ENCODE measurements at regions not wholly inside any gene's neighbourhood (a gene's known extent, or its start where the extent isn't known, plus 50 kb on each side); places are given as distances from the start of the nearest gene placed in this dataset.
"Not testable (repeated sequence)": the region's sequence is repeated elsewhere in the genome, so short reads cannot be mapped to it uniquely, and the experiment has no call there.

DNA sequence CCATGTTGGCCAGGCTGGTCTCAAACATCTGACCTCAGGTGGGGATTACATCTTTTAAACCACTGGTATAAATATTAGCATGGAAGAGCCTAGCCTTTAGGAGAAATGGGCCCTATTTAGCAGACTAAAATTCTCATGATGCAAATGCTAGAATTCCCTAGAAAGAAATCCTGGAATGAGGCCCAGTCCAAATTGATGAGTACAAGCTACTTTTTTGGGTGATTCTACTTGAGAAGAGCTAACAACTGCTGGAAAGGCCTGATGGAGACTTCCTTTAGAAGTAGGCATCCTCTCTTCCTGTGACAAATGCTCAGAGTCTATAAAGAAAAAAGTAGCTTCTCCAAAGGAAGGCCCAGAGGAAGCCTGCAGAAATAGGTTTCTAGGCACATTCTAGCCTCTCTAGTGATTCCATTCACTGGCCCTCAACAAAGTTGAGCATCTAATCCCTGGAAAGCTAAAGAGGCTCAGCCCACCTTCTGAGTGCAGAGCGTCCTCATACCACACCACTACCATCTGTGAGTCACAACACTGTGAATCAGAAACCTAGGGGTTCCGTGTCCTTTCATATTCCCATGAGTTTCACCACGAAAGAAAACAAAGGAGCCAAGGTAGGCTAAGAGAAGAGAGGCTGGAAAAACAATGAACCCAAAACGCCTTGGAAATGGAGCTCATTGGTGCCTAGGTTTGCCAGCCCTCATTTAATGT lies 183.1 kb downstream of the C1D start:
- DNase-seq = no peak

GRCh38 chr2:67880291-67880761 lies 182.5 kb downstream of the C1D start:
- DNase-seq = no peak

- DNase-seq = no peak
These were observed 181.0 kb downstream of the C1D start for GRCh38 chr2:67881816-67882215.

- DNase-seq = no peak
These were observed 179.3 kb downstream of the C1D start for GRCh38 chr2:67883316-67884087.

GRCh38 chr2:67888351-67889005 lies 174.3 kb downstream of the C1D start:
- DNase-seq = no peak

DNA sequence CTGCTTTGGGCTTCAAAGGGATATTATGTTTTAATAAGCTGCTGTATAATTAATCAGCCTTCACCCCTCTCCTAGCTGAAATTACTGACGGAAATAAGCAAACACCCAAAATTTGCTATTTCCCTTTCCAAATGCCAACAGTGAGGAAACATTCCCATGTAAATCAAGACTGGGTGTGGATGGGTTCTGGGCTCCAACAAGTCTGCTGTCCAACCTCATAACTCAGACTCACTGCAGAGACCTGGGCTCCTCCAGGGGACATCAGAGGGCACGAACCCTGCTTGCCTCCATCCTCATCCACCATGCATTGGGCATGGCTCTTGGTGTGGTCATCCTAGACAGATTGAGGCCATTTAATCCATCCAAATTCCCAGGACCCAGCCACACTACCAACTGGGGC lies 173.7 kb downstream of the C1D start:
- no peak for DNase-seq

DNA sequence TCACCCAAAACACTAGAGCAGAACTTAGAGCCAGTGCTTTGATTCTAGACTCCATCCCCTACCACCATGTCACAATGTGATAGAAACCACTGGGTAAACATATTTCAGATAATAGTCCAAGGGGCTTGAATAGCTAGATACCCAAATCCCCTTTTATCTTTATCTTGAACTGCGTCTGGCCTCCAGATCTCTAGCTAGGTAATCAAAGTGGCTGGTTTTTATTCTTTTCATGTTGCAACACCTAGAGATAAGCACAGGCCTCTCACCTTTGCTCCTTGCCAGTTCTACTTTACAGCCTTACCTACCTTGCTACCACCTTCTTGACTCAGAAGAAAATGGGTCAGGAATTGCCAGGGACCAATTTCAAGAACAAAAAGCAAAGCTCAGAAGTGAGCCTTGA lies 171.2 kb downstream of the C1D start:
- no peak for DNase-seq

DNA sequence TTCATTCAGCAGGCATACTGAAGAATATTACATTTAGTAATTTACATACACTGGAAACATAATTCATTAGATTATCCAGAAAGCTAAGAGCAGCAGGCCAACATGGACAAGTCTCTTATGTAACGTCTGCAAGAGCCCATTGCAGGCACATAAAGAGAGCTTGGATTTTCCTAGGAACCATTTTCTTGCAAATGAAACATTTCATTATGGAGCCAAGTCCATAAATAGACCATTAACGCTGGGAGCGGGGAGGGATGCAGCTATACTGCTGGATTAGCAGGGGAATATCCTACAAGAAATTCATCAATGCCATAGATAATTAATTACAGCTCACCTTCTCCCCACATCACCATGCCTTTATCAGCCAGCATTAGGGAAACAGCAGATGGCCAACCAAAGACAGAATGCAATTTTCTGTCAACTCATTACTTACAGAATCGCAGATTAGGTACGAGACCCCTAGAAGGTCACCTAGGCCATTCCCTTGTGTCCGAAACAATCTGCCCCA lies 170.4 kb downstream of the C1D start:
- DNase-seq = no peak

DNA sequence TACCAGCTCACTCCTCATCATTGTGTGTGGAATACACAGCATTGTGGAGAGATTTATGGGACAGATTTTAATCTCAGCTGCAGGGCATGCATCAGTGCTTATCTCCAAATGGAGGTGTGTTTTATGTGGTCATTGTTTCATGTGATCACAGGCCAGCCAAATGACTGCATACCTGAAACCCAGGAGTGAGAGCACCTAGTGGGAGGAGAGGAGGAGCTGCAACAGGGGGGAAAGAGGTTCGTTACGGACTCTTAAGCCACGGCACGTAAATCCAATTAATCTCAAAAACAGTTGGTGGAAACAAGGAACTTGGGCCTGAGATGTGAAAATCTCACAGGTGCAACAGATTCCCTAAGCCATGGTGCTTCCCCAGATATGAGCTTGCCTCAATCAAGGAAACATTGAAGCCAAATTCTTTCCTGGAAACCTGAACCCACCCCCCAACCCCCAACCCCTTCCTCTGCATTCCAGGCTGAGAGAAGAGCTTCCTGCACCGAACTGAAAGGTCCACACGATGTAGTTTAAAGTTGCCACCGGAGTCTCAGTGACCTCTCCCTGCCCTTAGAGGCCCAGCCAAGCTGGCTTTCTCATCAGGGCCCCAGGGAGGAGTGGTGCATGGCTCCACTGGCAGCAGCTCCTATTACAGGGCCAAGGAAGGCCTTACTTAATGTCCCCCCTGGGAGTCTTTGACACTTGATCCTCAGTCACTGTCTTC lies 167.4 kb downstream of the C1D start:
- DNase-seq = no peak

GRCh38 chr2:67896076-67896475 lies 166.7 kb downstream of the C1D start:
- DNase-seq = no peak

- DNase-seq = no peak
These were observed 166.3 kb downstream of the C1D start for GRCh38 chr2:67896476-67896875.

DNA sequence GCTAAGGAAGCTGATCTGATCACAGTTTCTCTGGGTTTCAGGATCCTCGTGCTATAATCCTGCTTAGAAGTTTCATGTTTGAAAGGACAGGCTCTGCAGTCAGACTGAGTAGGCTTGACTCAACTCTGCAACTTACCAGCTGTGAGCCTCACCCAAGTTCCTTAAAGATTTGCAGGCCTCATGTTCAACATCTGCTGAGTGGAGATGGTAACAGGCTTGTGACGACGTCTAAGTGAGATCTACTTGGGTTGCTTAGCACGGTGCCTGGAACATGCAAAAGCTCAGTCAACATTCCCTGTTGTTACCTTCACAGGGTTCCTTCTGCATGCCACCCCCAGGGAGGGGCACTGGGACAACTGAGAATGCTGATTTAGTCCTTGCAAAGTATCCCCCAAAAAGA lies 164.2 kb downstream of the C1D start:
- DNase-seq = no peak

DNA sequence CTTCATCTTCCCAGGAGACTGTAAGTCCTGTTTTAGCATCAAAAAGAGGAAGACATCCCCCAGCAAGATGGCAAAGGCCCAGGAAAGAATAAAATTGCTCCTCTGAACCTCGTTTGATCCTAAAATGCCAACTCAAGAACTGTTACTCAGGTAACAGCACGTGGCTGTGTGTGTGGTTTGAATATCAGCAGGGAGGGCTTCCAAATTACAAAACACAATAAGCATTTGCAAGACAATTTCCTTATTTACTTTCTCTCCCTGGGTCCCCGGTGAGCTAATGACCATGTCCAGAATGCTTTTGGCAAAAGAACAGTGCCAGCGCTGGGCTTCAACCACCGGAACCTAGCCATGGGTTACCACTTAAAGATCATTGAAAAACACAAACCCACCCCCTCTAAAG lies 163.6 kb downstream of the C1D start:
- no peak for DNase-seq

GRCh38 chr2:67900826-67901225 lies 162.0 kb downstream of the C1D start:
- DNase-seq = no peak

- DNase-seq = no peak
These were observed 158.2 kb downstream of the C1D start for GRCh38 chr2:67904566-67904965.

DNA sequence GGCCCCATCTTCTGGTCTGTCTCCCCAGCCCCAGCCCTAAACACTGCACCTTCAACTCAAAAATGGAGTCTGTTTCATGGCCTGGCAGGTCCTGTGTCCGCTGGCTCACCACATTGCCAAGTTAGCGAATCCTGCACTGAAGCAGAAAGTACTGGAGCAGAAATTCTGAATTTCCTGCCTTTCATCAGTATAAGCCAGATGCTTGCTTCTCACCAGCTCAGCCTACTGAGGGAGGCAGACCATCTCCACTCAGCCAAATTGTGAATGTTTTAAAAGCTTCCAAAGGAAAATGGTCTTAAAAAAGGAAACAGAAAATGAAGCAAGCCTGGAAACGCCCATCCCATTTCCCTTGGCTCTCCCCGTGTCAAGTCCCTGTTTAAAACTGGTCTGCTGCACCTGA lies 157.8 kb downstream of the C1D start:
- no peak for DNase-seq

- not testable (repeated sequence) for DNase-seq
These were observed 156.3 kb downstream of the C1D start for GRCh38 chr2:67906547-67906946.

GRCh38 chr2:67917332-67918054 lies 145.3 kb downstream of the C1D start:
- DNase-seq = no peak

GRCh38 chr2:67918471-67918870 lies 144.3 kb downstream of the C1D start:
- no peak for DNase-seq

DNA sequence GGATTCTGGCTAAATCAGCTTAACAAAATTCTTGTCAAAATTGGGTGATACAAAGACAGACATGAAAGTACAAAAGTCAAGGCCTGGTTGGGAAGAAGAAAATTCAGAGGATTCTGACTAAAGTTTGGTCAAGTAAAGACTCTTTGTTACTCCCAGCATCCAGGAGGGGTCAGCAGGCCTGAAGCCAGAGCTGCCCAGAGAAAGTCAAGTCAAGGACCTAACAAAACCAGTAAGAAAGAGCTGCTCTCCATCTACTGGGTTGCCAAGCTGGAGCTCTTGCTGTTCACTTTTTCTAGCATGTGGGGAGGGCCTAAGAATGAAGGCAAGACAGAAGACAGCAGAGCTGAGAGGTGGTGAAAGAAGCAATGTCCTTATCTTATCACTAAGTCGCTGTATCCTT lies 143.3 kb downstream of the C1D start:
- no peak for DNase-seq

GRCh38 chr2:67922080-67922785 lies 140.6 kb downstream of the C1D start:
- no peak for DNase-seq

- DNase-seq = no peak
These were observed 139.1 kb downstream of the C1D start for GRCh38 chr2:67923696-67924095.

Measured in CD4-positive, alpha-beta T cell treated with Interleukin-21 for 1 hour (primary cell).